Esophagus squamous epithelium (tissue), 5 donors: ENCODE measurements at regions not wholly inside any gene's neighbourhood (a gene's known extent, or its start where the extent isn't known, plus 50 kb on each side); places are given as distances from the start of the nearest gene placed in this dataset.

Experiments used
- DNase-seq: peaks from one replicate; lab custom pipeline; 2025; lab: John Stamatoyannopoulos, UW
- H3K27ac ChIP-seq, 4 donors: fragments of 200-600 bp; sonication (generic); one replicate each; pipeline ENCODE4 v1.5.1; 2016 to 2019; ENCODE audit warnings: mild to moderate bottlenecking in 1 of 4
- H3K27me3 ChIP-seq, 4 donors: fragments of 200-600 bp; sonication (generic); 1 replicate in 3 of 4; 2 replicates in 1 of 4; pipeline versions ENCODE4 v1.5.1 to v1.6.0; 2017 to 2021; ENCODE audit warnings: antibody characterized with exemption in 1 of 4
- H3K36me3 ChIP-seq, 3 donors: fragments of 200-600 bp; sonication (generic); one replicate each; pipeline ENCODE4 v1.5.1; 2016 to 2019
- H3K4me1 ChIP-seq, 3 donors: fragments of 200-600 bp; sonication (generic); one replicate each; pipeline ENCODE4 v1.5.1; 2017 to 2019
- H3K4me3 ChIP-seq, 4 donors: fragments of 200-600 bp; sonication (generic); 1 replicate in 3 of 4; 2 replicates in 1 of 4; pipeline ENCODE4 v1.5.1; 2016 to 2019; ENCODE audit warnings: mild to moderate bottlenecking in 2 of 4, moderate library complexity in 1 of 4
- H3K9me3 ChIP-seq, 3 donors: fragments of 200-600 bp; sonication (generic); one replicate each; pipeline ENCODE4 v1.5.1; 2016 to 2019
- CTCF ChIP-seq, 6 experiments: fragments of 450-650 bp in 4 of 6; fragments of 200-600 bp in 2 of 6; sonication (generic) in 2 of 6; IDR thresholded peaks; one replicate each; pipeline ENCODE4 v1.5.1; 2016 to 2019; ENCODE audit warnings: antibody characterized with exemption in 6 of 6, mild to moderate bottlenecking in 4 of 6, moderate library complexity in 4 of 6
- POLR2A ChIP-seq, 4 donors: fragments of 450-650 bp; IDR thresholded peaks; one replicate each; pipeline ENCODE4 v1.6.1; 2017; ENCODE audit warnings: antibody characterized with exemption in 4 of 4, mild to moderate bottlenecking in 4 of 4, moderate library complexity in 3 of 4
- WGBS, 2 donors: methylation state at CpG; one replicate each; pipeline ENCODE4 v1.1.5; 2018; 5-methylcytosine and 5-hydroxymethylcytosine counted together
- intact Hi-C: fragments of 100-400 bp; cut with DNase I; formaldehyde crosslinking; loops from one replicate; pipeline ENCODE4 v1.15.0; 2022
- donor health status: DM: yes; HTN: yes; CAD: no.

GRCh38 chr13:22262001-22262885 is 591.4 kb downstream of the FGF9 start:
- H3K27ac ChIP-seq, result no peak overlapping the region
- H3K27me3 ChIP-seq, result no peaks in the 10 kb centered on the region
- H3K9me3 ChIP-seq, result no peaks in the 10 kb centered on the region
- WGBS, 2 donors, result 43 to 51% methylated on average over 6 of the region's 6 CpGs
- intact Hi-C loops, result no loop called here
- DNase-seq, result no peak
- H3K4me3 ChIP-seq, result no peak overlapping the region
- TF ChIP-seq CTCF (IDR thresholded peaks at IDR 0.05) (no peak), POLR2A (IDR thresholded peaks at IDR 0.05) (no peak)
- H3K36me3 ChIP-seq, result no peaks in the 10 kb centered on the region
- no peaks in the 10 kb centered on the region for H3K4me1 ChIP-seq

GRCh38 chr13:22263185-22263584 is 592.3 kb downstream of the FGF9 start:
- no peaks in the 10 kb centered on the region for H3K36me3 ChIP-seq
- TF ChIP-seq POLR2A (IDR thresholded peaks at IDR 0.05) (no peak), CTCF (IDR thresholded peaks at IDR 0.05) (no peak)
- H3K27ac ChIP-seq, result no peak overlapping the region
- 80 to 91% methylated on average over 2 of the region's 2 CpGs for WGBS, 2 donors
- H3K4me3 ChIP-seq, result no peak overlapping the region
- H3K4me1 ChIP-seq, result no peaks in the 10 kb centered on the region
- DNase-seq, result no peak
- no peaks in the 10 kb centered on the region for H3K9me3 ChIP-seq
- intact Hi-C loops, result no loop called here
- H3K27me3 ChIP-seq, result no peaks in the 10 kb centered on the region

- no peak for TF ChIP-seq CTCF (IDR thresholded peaks at IDR 0.05)
- no peak for TF ChIP-seq POLR2A (IDR thresholded peaks at IDR 0.05)
- no peaks in the 10 kb centered on the region for H3K36me3 ChIP-seq
- H3K9me3 ChIP-seq, result no peaks in the 10 kb centered on the region
- 82 to 89% methylated on average over 5 of the region's 5 CpGs for WGBS, 2 donors
- no peak for DNase-seq
- H3K27ac ChIP-seq, result no peak overlapping the region
- no peak overlapping the region for H3K4me3 ChIP-seq
- H3K4me1 ChIP-seq, result no peaks in the 10 kb centered on the region
- intact Hi-C loops, result no loop called here
- H3K27me3 ChIP-seq, result no peaks in the 10 kb centered on the region
Measured at GRCh38 chr13:22265563-22265962, 594.7 kb downstream of the FGF9 start.

GRCh38 chr13:22270881-22271280 is 600.0 kb downstream of the FGF9 start:
- no peak overlapping the region for H3K4me3 ChIP-seq
- TF ChIP-seq POLR2A (IDR thresholded peaks at IDR 0.05) (no peak), CTCF (IDR thresholded peaks at IDR 0.05) (no peak)
- intact Hi-C loops, result loop anchor here (10.0 kb wide), 1 partner anchor 636 kb away; no protein-coding TSS in a partner anchor
- no peak for DNase-seq
- H3K4me1 ChIP-seq, result no peaks in the 10 kb centered on the region
- no peak overlapping the region for H3K27ac ChIP-seq
- H3K9me3 ChIP-seq, result no peaks in the 10 kb centered on the region
- no peaks in the 10 kb centered on the region for H3K27me3 ChIP-seq
- no peaks in the 10 kb centered on the region for H3K36me3 ChIP-seq
- 92 to 94% methylated on average over 2 to 5 of the region's 5 CpGs for WGBS, 2 donors

- Histone ChIP-seq H3K27ac (no peak overlapping the region), H3K4me1 (no peaks in the 10 kb centered on the region), H3K27me3 (no peaks in the 10 kb centered on the region), H3K36me3 (no peaks in the 10 kb centered on the region), H3K9me3 (no peaks in the 10 kb centered on the region), H3K4me3 (no peak overlapping the region)
- WGBS, 2 donors, result 78 to 80% methylated on average over 2 of the region's 2 CpGs
- no peak for TF ChIP-seq CTCF (IDR thresholded peaks at IDR 0.05)
- TF ChIP-seq POLR2A (IDR thresholded peaks at IDR 0.05), result no peak
- intact Hi-C loops, result loop anchor here (10.0 kb wide), 1 partner anchor 637 kb away; no protein-coding TSS in a partner anchor
- DNase-seq, result no peak
Measured at GRCh38 chr13:22271903-22272302, 601.0 kb downstream of the FGF9 start.
